ENCODE measurements at regions not wholly inside any gene's neighbourhood (a gene's known extent, or its start where the extent isn't known, plus 50 kb on each side); places are given as distances from the start of the nearest gene placed in this dataset.

GRCh38 chr6:21780679-21781078, 187.1 kb downstream of the SOX4 start:
- FAIRE-seq (no peak), DNase-seq (ENCODE audit: low read depth, low spot score) (no peak)
- Histone ChIP-seq H2AFZ (ENCODE audit: low read depth, low read length) (no peak overlapping the region), H3K4me3 (replicated peaks in 1 of 3; ENCODE audit: insufficient read depth in 1 of 3, low read depth in 1 of 3, low read length in 3 of 3) (no peak overlapping the region), H3K27me3 (ENCODE audit: control insufficient read depth in 2 of 2, insufficient read depth in 2 of 2, low read length in 2 of 2) (no peaks in the 10 kb centered on the region), H3K4me1 (ENCODE audit: control insufficient read depth, extremely low read depth, insufficient read depth, low read length) (no peaks in the 10 kb centered on the region), H3K79me2 (ENCODE audit: control insufficient read depth, insufficient read depth, low read length) (no peaks in the 10 kb centered on the region), H3K9me3 (replicated peaks; ENCODE audit: control insufficient read depth, insufficient read depth, low read length) (no peaks in the 10 kb centered on the region), H3K9ac (replicated peaks; ENCODE audit: extremely low read depth, insufficient read depth, low read length) (no peak overlapping the region), H3K27ac (ENCODE audit: insufficient read depth, low read depth, low read length) (no peak overlapping the region), H3K9me1 (replicated peaks; ENCODE audit: control insufficient read depth, extremely low read depth, insufficient read depth, low read length) (no peaks in the 10 kb centered on the region), H3K4me2 (ENCODE audit: insufficient read depth, low read length) (no peak overlapping the region), H3K36me3 (ENCODE audit: control insufficient read depth in 2 of 2, extremely low read depth in 1 of 2, insufficient read depth in 2 of 2, low read length in 2 of 2) (peaks cover 0 to 5% of the 10 kb centered on the region in 2 experiments), H4K20me1 (replicated peaks; ENCODE audit: control insufficient read depth, extremely low read depth, insufficient read depth, low read length) (no peaks in the 10 kb centered on the region)
- intact Hi-C loops (cut with micrococcal nuclease) = no loop called here
- CTCF ChIA-PET = no interaction called here
- dilution Hi-C loops (cut with MboI; ENCODE audit: extremely low pct_ligation_motif_present, low sequenced_read_pairs) = no loop called here
- POLR2A ChIA-PET = interaction anchor here (1.1 kb wide), 1 partner anchor 187 kb away, joined by 3 read pairs; the partner anchor contains the start of gene SOX4
- BruUV-seq (replicated peaks) = no TSS peak
- TF ChIP-seq FOS (IDR thresholded peaks at IDR 0.05; ENCODE audit: borderline replicate concordance, insufficient read depth, low read length) = no peak

GRCh38 chr6:21781128-21781527, 187.6 kb downstream of the SOX4 start:
- dilution Hi-C loops (cut with MboI; ENCODE audit: extremely low pct_ligation_motif_present, low sequenced_read_pairs) = no loop called here
- H3K9me1 ChIP-seq (replicated peaks; ENCODE audit: control insufficient read depth, extremely low read depth, insufficient read depth, low read length) = no peaks in the 10 kb centered on the region

More at GRCh38 chr6:21781128-21781527, 187.6 kb downstream of the SOX4 start:
- TF ChIP-seq GATA2 (IDR thresholded peaks at IDR 0.05; ENCODE audit: insufficient read depth, insufficient read length, low read depth, low read length) (no peak), EZH2 (IDR thresholded peaks at IDR 0.05; ENCODE audit: borderline replicate concordance, low read depth, low read length, severe bottlenecking) (no peak), MYC (IDR thresholded peaks at IDR 0.05; ENCODE audit: low read depth, low read length) (no peak)
- DNase-seq (ENCODE audit: low read depth, low spot score) (no peak), FAIRE-seq (no peak)
- Histone ChIP-seq H3K4me2 (ENCODE audit: insufficient read depth, low read length) (no peak overlapping the region), H3K4me1 (ENCODE audit: control insufficient read depth, extremely low read depth, insufficient read depth, low read length) (no peaks in the 10 kb centered on the region), H3K27ac (ENCODE audit: insufficient read depth, low read depth, low read length) (no peak overlapping the region), H3K9ac (replicated peaks; ENCODE audit: extremely low read depth, insufficient read depth, low read length) (no peak overlapping the region), H3K27me3 (ENCODE audit: control insufficient read depth in 2 of 2, insufficient read depth in 2 of 2, low read length in 2 of 2) (no peaks in the 10 kb centered on the region), H3K36me3 (ENCODE audit: control insufficient read depth in 2 of 2, extremely low read depth in 1 of 2, insufficient read depth in 2 of 2, low read length in 2 of 2) (peaks cover 0 to 5% of the 10 kb centered on the region in 2 experiments), H2AFZ (ENCODE audit: low read depth, low read length) (no peak overlapping the region), H3K79me2 (ENCODE audit: control insufficient read depth, insufficient read depth, low read length) (no peaks in the 10 kb centered on the region), H3K9me3 (replicated peaks; ENCODE audit: control insufficient read depth, insufficient read depth, low read length) (no peaks in the 10 kb centered on the region), H4K20me1 (replicated peaks; ENCODE audit: control insufficient read depth, extremely low read depth, insufficient read depth, low read length) (no peaks in the 10 kb centered on the region), H3K4me3 (replicated peaks in 1 of 3; ENCODE audit: insufficient read depth in 1 of 3, low read depth in 1 of 3, low read length in 3 of 3) (no peak overlapping the region)
- POLR2A ChIA-PET = no interaction called here
- intact Hi-C loops (cut with micrococcal nuclease) = no loop called here
- BruUV-seq (replicated peaks) = no TSS peak
- CTCF ChIA-PET = no interaction called here

All from endothelial cell of umbilical vein (primary cell).